Adipocyte (in vitro differentiated cells): ENCODE measurements at regions not wholly inside any gene's neighbourhood (a gene's known extent, or its start where the extent isn't known, plus 50 kb on each side); places are given as distances from the start of the nearest gene placed in this dataset.
"Not testable (repeated sequence)": the region's sequence is repeated elsewhere in the genome, so short reads cannot be mapped to it uniquely, and the experiment has no call there.

ENCODE experiments used
- DNase-seq: peaks from one replicate; pipeline ENCODE4 v3.0.0-alpha.2; 2015; ENCODE audit warnings: low read depth
- H3K27me3 ChIP-seq: replicated peaks from 2 replicates; pipeline ENCODE4 v1.7.0; 2013; ENCODE audit warnings: mild to moderate bottlenecking, low read length, moderate library complexity; ENCODE audit not compliant: control insufficient read depth, insufficient read depth
- H3K36me3 ChIP-seq: 2 replicates; pipeline ENCODE4 v1.7.0; 2013; ENCODE audit warnings: low read length, mild to moderate bottlenecking, moderate library complexity; ENCODE audit not compliant: control insufficient read depth, insufficient read depth, severe bottlenecking
- H3K4me1 ChIP-seq: 2 replicates; pipeline ENCODE4 v1.7.0; 2013; ENCODE audit warnings: mild to moderate bottlenecking, low read length, moderate library complexity; ENCODE audit not compliant: control insufficient read depth, insufficient read depth
- H3K4me3 ChIP-seq: 2 replicates; pipeline ENCODE4 v1.7.0; 2013; ENCODE audit warnings: mild to moderate bottlenecking, low read length, moderate library complexity
- H3K9ac ChIP-seq: 2 replicates; pipeline ENCODE4 v1.7.0; 2013; ENCODE audit warnings: mild to moderate bottlenecking, low read length, moderate library complexity
- H3K9me3 ChIP-seq: 2 replicates; pipeline ENCODE4 v1.7.0; 2013; ENCODE audit warnings: mild to moderate bottlenecking, low read length, moderate library complexity; ENCODE audit not compliant: control insufficient read depth

DNA sequence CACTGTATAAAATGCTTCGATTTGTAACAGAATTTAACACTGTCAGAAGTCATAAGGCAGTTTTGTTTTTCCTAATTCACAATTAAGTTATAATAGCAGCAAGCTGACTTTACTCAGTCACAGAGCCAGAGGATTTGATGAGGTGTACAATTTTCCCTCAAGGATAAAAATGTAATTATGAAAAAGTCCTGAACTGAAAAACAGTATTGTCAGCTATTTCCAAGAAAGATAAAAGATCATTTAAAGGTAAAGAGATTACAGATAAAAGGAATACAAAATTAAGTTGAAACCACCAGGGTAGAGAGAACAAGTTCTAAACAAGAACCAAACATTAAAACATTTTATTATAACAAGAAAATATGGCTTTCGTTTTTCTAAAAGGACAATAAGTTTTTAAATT, 86.8 kb upstream of the ZFP42 start:
- no peak for DNase-seq
- no peak overlapping the region for H3K4me3 ChIP-seq
- no peaks in the 10 kb centered on the region for H3K27me3 ChIP-seq
- H3K9ac ChIP-seq: peak overlapping the region; percentile 46
- H3K36me3 ChIP-seq: no peaks in the 10 kb centered on the region
- no peaks in the 10 kb centered on the region for H3K9me3 ChIP-seq
- H3K4me1 ChIP-seq: peaks cover 6% of the 10 kb centered on the region

DNA sequence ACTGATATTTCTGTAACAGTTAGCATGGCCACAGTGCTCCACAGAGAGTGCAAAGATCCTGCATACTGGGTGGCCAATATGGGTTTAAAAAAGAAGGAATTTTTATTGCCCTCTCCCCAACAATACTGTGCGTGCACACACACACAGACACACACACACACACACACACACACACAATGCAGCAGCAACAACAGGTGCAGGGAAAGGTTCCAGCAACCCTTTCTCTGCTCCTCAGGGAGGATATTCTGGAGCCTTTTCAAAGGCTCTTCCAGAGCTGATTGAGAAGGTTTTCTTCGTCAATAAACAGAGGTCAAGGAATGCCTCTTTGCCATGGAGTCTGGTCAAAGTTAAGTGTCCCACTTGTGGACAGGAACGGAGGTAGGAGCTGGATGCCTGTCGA, 84.8 kb upstream of the ZFP42 start:
- DNase-seq: no peak
- H3K36me3 ChIP-seq: no peaks in the 10 kb centered on the region
- H3K9ac ChIP-seq: no peak overlapping the region
- no peaks in the 10 kb centered on the region for H3K27me3 ChIP-seq
- H3K9me3 ChIP-seq: no peaks in the 10 kb centered on the region
- no peak overlapping the region for H3K4me3 ChIP-seq
- peaks cover 6% of the 10 kb centered on the region for H3K4me1 ChIP-seq

DNA sequence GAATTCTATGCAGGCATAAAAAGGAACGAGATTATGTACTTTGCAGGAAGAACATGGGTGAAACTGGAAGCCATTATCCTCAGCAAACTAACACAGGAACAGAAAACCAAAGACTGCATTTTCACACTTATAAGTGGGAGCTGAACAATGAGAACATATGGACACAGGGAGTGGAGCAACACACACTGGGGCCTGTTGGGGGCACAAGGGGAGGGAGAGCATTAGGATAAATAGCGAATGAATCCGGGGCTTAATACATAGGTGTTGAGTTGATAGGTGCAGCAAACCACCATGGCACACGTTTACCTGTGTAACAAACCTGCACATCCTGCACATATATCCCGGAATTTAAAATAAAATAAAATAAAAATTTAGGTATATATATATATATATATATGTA, 80.2 kb upstream of the ZFP42 start:
- H3K4me3 ChIP-seq, H3K27me3 ChIP-seq, H3K9me3 ChIP-seq, H3K9ac ChIP-seq, DNase-seq, H3K4me1 ChIP-seq, H3K36me3 ChIP-seq: not testable (repeated sequence)

DNA sequence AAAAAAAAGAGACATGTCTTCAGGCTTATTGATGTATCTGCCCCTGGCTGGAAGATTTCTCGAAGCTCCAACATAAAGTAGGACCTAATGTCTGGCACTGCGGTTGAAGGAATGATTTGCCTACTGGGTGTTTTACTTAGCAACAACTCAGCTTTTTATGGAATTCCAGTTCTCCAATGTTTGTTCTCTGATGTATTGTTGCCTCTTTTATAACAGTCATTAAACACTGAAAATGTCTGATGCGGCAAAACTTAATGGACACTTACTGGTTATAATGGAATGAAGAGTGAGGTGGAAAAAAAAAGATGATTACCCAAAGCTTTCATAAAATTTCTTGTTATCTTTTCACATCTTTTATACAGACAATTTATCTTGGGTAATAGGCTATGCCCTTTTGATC, 75.6 kb upstream of the ZFP42 start:
- H3K4me3 ChIP-seq: no peak overlapping the region
- no peak overlapping the region for H3K9ac ChIP-seq
- no peaks in the 10 kb centered on the region for H3K36me3 ChIP-seq
- peaks cover 2% of the 10 kb centered on the region for H3K4me1 ChIP-seq
- H3K27me3 ChIP-seq: no peaks in the 10 kb centered on the region
- H3K9me3 ChIP-seq: no peaks in the 10 kb centered on the region
- no peak for DNase-seq

DNA sequence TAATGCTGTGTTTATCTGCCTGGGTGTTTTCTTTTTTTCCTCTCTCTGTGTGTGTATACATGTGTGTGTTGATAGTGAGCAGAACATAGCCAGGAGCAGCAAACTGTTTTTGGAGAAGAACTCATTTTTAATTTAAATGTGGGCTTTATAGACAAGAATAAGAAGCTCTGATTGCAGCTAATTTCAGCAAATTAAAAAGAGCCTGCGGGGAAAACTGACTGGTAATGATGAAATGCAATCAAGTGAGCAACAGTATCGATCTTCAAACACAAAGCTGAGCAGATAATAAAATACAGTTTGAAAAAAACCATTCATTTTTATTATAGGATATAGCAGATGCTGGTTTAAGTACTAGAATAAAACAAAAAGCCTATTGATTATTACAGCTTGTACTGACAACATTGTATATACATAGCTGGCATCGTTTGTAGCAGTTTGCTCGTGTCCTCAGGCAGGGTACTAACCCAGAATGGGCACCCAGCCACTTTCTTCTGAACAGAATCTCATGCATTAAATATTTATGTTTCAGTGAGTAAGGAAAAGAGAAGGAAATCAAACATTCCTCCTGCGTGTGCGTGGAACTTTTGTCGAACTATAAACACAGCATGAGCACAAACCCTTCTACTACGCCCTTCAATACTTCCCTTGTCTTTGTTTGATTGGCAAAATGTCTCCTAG, 73.5 kb upstream of the ZFP42 start:
- Histone ChIP-seq H3K27me3 (no peaks in the 10 kb centered on the region), H3K9ac (no peak overlapping the region), H3K4me3 (no peak overlapping the region), H3K36me3 (no peaks in the 10 kb centered on the region), H3K4me1 (peaks cover 2% of the 10 kb centered on the region), H3K9me3 (no peaks in the 10 kb centered on the region)
- peak; percentile 67 for DNase-seq

DNA sequence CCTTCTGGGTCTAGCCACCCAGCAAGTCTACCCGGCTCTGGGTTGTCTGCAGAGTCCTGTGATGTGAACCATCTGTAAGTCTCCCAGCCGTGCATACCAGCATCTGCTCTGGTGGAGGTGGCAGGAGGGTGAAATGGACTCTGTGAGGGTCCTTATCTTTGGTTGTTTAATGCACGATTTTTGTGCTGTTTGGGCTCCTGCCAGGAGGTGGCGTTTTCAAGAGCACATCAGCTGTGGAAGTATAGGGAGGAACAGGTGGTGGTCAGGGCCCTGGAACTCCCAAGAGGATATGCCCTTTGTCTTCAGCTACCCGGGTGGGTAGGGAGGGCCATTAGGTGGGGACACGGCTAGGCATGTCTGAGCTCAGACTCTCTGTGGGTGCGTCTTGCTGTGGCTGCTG, 66.5 kb upstream of the ZFP42 start:
- Histone ChIP-seq H3K4me1 (peaks cover 3% of the 10 kb centered on the region), H3K9me3 (no peaks in the 10 kb centered on the region), H3K36me3 (no peaks in the 10 kb centered on the region), H3K4me3 (no peak overlapping the region), H3K9ac (no peak overlapping the region), H3K27me3 (no peaks in the 10 kb centered on the region)
- no peak for DNase-seq

DNA sequence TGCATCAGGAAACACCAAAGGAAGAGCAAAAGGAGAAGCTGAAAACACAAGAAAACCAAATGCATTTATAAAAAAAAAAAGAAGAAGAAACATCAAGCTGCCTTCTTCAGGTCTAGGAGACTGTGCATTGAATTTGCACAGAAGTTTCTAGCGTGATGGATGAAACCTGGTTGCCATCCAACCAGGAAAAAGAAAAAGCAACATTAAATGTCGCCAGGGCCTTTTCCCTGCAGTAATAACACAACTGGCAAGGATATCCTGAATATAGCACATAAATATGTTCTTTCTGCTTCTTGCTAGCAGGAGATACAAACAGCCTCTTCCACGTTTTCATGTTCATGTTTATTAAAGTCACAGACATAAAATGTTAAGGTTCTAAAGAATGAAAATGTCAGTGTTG, 60.8 kb upstream of the ZFP42 start:
- Histone ChIP-seq H3K9me3 (no peaks in the 10 kb centered on the region), H3K27me3 (no peaks in the 10 kb centered on the region), H3K4me1 (no peaks in the 10 kb centered on the region), H3K9ac (no peak overlapping the region), H3K36me3 (no peaks in the 10 kb centered on the region), H3K4me3 (no peak overlapping the region)
- DNase-seq: no peak

DNA sequence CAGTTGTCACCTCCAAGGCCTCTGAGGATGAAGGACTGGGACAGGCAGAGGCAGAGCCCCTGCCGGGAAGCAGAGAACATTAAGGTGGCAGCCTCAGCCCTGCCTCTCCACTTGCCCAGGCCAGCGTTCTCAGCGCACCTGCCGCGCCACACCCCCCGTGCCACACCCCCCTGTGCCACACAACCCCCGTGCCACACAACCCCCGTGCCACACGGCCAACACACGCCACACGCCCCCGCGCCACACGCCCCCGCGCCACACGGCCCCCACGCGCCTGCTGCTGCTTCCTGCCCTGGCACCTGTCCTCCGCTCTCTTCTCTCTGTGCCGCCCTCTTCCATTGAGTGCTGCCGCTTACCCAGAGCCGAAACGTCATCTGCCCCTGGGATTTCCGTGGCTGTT, 58.0 kb upstream of the ZFP42 start:
- H3K27me3 ChIP-seq: no peaks in the 10 kb centered on the region
- no peaks in the 10 kb centered on the region for H3K9me3 ChIP-seq
- H3K36me3 ChIP-seq: no peaks in the 10 kb centered on the region
- H3K4me1 ChIP-seq: no peaks in the 10 kb centered on the region
- H3K9ac ChIP-seq: no peak overlapping the region
- no peak overlapping the region for H3K4me3 ChIP-seq
- DNase-seq: no peak

DNA sequence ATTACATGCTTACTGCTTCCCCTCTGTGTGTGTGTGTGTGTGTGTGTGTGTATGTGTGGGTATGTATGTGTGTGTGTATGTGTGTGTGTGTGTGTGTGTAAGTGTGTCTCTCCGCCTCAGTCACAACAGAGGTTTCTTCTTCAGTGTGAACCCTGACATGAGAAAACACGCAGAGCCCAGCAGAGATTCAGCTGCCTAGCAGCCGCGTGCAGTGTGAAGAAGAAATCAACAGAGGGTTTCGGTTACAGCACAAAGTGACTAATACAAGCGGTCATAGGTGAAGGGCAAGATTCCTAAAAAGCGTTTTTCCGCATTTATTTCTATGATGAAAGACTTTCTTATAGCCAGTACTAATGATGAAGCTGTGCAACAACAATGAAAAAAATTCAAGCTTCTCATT, 55.3 kb upstream of the ZFP42 start:
- no peak overlapping the region for H3K4me3 ChIP-seq
- H3K36me3 ChIP-seq: no peaks in the 10 kb centered on the region
- H3K27me3 ChIP-seq: no peaks in the 10 kb centered on the region
- no peak overlapping the region for H3K9ac ChIP-seq
- no peaks in the 10 kb centered on the region for H3K4me1 ChIP-seq
- H3K9me3 ChIP-seq: no peaks in the 10 kb centered on the region
- no peak for DNase-seq

DNA sequence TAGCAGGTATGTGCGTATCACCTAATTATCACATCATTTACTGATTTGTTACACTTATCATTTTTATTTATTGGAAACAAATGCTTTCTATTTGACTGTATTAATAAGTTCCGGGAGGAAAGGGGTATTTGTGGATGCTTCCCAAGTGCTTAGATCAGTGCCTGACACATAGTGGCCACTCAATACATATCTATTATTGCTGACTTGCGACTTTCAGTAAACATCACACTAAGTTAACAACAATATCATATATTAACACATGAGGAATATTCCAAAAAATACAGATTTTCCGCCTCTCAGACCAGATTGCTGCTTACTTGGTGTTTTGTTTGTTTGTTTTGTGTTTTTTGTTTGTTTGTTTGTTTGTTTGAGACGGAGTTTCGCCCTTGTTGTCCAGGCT, 52.6 kb upstream of the ZFP42 start:
- DNase-seq: no peak
- Histone ChIP-seq H3K4me3 (no peak overlapping the region), H3K27me3 (no peaks in the 10 kb centered on the region), H3K4me1 (no peaks in the 10 kb centered on the region), H3K36me3 (no peaks in the 10 kb centered on the region), H3K9ac (no peak overlapping the region), H3K9me3 (no peaks in the 10 kb centered on the region)

DNA sequence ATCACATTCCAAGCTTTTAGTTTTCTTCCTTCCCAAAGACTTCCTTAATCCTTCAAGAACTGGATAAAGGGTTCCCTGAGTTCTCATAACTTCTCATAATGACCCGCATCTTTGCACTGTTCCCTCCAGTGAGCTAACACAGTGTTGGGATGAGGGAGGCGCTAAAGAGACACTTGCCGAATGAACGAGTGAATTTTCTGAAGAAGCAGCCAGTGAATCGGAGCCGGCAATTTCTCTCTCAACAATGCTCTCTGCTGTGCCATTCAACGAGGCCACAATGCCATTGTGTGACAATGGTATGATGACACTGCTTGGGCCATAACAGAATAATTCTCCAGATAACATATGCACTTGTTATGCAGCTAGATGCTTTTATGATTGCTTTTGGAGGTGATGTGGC, 51.4 kb upstream of the ZFP42 start:
- Histone ChIP-seq H3K4me1 (no peaks in the 10 kb centered on the region), H3K27me3 (no peaks in the 10 kb centered on the region), H3K9me3 (no peaks in the 10 kb centered on the region), H3K9ac (no peak overlapping the region), H3K36me3 (no peaks in the 10 kb centered on the region), H3K4me3 (no peak overlapping the region)
- DNase-seq: no peak
